Liver (tissue), 3 donors: ENCODE measurements at regions not wholly inside any gene's neighbourhood (a gene's known extent, or its start where the extent isn't known, plus 50 kb on each side); places are given as distances from the start of the nearest gene placed in this dataset.

Source experiments
- JUND ChIP-seq, 2 donors: IDR thresholded peaks; 2 replicates each; pipeline ENCODE4 v1.6.1; 2016; ENCODE audit warnings: antibody characterized with exemption in 2 of 2
- RAD21 ChIP-seq, 2 donors: IDR thresholded peaks; 2 replicates each; pipeline ENCODE4 v1.6.1; 2016; ENCODE audit warnings: antibody characterized with exemption in 2 of 2, mild to moderate bottlenecking in 2 of 2
- TF ChIP-seq, protein P1 (sequence below): fragments of 150-350 bp; IDR thresholded peaks from 2 replicates; pipeline ENCODE4 v1.5.1; 2017; ENCODE audit warnings: improper control_type of control experiment, low read depth, low read length; ENCODE audit not compliant: missing input control
- TF ChIP-seq, protein P2 (sequence below): IDR thresholded peaks from 2 replicates; pipeline ENCODE4 v1.6.1; 2016; ENCODE audit warnings: antibody characterized with exemption
- donor health status: healthy.
- donor health status: healthy.

DNA sequence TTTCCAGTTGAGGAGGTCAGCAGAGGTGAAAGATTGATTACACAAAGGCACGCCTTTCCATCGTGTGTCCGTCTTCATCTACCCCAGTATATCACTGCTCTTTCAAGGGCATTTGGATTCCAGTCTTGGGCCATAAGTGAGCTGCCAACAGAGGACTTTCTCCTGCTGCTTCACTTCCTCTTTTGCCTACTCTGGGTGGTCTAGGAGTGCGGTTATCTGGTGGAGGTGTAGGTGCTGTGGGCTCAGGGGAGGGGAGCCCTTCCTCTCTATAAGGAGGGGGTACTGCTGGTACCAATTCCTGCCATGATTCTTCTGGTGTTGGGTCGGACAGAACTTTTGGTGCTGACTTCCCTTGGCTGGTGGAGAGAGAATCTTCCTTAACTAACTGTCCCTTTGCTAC, 83.1 kb upstream of the VEPH1 start:
- TF ChIP-seq, protein P1, sequence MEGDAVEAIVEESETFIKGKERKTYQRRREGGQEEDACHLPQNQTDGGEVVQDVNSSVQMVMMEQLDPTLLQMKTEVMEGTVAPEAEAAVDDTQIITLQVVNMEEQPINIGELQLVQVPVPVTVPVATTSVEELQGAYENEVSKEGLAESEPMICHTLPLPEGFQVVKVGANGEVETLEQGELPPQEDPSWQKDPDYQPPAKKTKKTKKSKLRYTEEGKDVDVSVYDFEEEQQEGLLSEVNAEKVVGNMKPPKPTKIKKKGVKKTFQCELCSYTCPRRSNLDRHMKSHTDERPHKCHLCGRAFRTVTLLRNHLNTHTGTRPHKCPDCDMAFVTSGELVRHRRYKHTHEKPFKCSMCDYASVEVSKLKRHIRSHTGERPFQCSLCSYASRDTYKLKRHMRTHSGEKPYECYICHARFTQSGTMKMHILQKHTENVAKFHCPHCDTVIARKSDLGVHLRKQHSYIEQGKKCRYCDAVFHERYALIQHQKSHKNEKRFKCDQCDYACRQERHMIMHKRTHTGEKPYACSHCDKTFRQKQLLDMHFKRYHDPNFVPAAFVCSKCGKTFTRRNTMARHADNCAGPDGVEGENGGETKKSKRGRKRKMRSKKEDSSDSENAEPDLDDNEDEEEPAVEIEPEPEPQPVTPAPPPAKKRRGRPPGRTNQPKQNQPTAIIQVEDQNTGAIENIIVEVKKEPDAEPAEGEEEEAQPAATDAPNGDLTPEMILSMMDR = no peak
- no peak for TF ChIP-seq JUND (IDR thresholded peaks at IDR 0.05)
- TF ChIP-seq RAD21 (IDR thresholded peaks at IDR 0.05) = no peak
- TF ChIP-seq, protein P2, sequence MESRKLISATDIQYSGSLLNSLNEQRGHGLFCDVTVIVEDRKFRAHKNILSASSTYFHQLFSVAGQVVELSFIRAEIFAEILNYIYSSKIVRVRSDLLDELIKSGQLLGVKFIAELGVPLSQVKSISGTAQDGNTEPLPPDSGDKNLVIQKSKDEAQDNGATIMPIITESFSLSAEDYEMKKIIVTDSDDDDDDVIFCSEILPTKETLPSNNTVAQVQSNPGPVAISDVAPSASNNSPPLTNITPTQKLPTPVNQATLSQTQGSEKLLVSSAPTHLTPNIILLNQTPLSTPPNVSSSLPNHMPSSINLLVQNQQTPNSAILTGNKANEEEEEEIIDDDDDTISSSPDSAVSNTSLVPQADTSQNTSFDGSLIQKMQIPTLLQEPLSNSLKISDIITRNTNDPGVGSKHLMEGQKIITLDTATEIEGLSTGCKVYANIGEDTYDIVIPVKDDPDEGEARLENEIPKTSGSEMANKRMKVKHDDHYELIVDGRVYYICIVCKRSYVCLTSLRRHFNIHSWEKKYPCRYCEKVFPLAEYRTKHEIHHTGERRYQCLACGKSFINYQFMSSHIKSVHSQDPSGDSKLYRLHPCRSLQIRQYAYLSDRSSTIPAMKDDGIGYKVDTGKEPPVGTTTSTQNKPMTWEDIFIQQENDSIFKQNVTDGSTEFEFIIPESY = no peak
